Progenitor cell of endocrine pancreas (in vitro differentiated cells): ENCODE measurements at regions not wholly inside any gene's neighbourhood (a gene's known extent, or its start where the extent isn't known, plus 50 kb on each side); places are given as distances from the start of the nearest gene placed in this dataset.

Experiments used
- DNase-seq: peaks from one replicate; pipeline ENCODE4 v3.0.0; 2021; ENCODE audit warnings: low spot score; ENCODE audit not compliant: unreplicated experiment
- H3K27ac Mint-ChIP-seq: 2 replicates; pipeline ENCODE4 v1.8.0; 2021; ENCODE audit warnings: mild to moderate bottlenecking, moderate library complexity, mixed read lengths
- H3K27me3 Mint-ChIP-seq: 2 replicates; pipeline ENCODE4 v1.8.0; 2021; ENCODE audit warnings: mixed read lengths
- H3K36me3 Mint-ChIP-seq: 2 replicates; pipeline ENCODE4 v1.8.0; 2022; ENCODE audit warnings: mixed read lengths; ENCODE audit not compliant: insufficient read depth
- H3K4me1 Mint-ChIP-seq: 2 replicates; pipeline ENCODE4 v1.8.0; 2021; ENCODE audit warnings: low read depth, mixed read lengths
- H3K4me3 Mint-ChIP-seq: 2 replicates; pipeline ENCODE4 v1.8.0; 2021; ENCODE audit warnings: low read depth, mild to moderate bottlenecking, moderate library complexity, mixed read lengths
- H3K9me3 Mint-ChIP-seq: 2 replicates; pipeline ENCODE4 v1.8.0; 2021; ENCODE audit warnings: low read depth, mixed read lengths
- TF ChIP-seq, protein P1 (sequence below): fragments of 200-600 bp; sonication (generic); IDR thresholded peaks from one replicate; pipeline ENCODE4 v1.5.0; 2021; ENCODE audit warnings: antibody characterized with exemption, mild to moderate bottlenecking; ENCODE audit not compliant: unreplicated experiment

DNA sequence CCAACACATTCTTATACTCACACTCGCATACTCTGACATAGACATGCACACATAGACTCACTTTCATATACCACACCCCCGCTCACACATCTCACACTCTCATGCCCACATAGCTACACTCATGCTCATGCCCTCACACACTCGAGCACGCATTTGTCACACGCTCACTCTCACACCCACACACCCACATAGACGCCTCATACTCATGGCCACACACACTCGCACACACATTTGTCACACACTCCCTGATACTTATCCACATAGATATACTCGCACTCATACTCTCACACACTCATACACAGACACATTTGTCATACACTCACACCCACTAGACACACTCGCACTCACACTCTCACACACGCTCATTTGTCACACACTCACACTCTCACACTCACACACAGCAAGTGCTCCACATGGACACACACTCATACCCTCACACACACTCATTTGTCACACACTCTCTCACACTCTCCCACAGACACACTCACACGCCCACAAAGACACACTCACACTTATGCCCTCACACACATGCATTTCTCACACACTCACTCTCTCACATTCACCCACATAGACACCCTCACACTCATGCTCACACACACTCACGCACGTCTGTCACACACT is 50.9 kb downstream of the TNP1 start:
- no peaks in the 10 kb centered on the region for H3K4me1 Mint-ChIP-seq
- H3K27ac Mint-ChIP-seq, result no peak overlapping the region
- H3K36me3 Mint-ChIP-seq, result no peaks in the 10 kb centered on the region
- no peaks in the 10 kb centered on the region for H3K27me3 Mint-ChIP-seq
- TF ChIP-seq, protein P1, sequence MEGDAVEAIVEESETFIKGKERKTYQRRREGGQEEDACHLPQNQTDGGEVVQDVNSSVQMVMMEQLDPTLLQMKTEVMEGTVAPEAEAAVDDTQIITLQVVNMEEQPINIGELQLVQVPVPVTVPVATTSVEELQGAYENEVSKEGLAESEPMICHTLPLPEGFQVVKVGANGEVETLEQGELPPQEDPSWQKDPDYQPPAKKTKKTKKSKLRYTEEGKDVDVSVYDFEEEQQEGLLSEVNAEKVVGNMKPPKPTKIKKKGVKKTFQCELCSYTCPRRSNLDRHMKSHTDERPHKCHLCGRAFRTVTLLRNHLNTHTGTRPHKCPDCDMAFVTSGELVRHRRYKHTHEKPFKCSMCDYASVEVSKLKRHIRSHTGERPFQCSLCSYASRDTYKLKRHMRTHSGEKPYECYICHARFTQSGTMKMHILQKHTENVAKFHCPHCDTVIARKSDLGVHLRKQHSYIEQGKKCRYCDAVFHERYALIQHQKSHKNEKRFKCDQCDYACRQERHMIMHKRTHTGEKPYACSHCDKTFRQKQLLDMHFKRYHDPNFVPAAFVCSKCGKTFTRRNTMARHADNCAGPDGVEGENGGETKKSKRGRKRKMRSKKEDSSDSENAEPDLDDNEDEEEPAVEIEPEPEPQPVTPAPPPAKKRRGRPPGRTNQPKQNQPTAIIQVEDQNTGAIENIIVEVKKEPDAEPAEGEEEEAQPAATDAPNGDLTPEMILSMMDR, result no peak
- no peak overlapping the region for H3K4me3 Mint-ChIP-seq
- DNase-seq, result no peak
- no peaks in the 10 kb centered on the region for H3K9me3 Mint-ChIP-seq

DNA sequence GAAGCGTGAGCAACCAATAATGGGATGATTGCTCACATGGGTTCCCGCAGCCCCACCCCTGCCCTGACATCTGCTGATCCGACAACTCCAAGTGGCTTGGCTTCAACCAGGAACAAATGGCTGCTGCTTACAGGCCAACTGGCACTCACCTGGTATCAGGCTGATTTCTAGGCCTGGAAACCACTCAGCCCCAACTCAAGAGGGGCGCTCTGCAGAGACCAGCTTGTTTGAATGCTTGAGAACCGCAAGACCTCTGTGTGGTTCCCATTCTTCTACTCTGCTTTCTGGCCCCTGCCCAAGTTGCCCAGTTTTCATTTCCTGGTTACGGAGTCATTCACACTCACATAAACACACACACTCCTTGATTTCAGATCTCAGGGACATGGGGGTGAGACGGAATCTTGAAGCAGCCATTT is 52.0 kb downstream of the TNP1 start:
- DNase-seq, result no peak
- no peak overlapping the region for H3K27ac Mint-ChIP-seq
- TF ChIP-seq, protein P1, result no peak
- no peak overlapping the region for H3K4me3 Mint-ChIP-seq
- no peaks in the 10 kb centered on the region for H3K36me3 Mint-ChIP-seq
- no peaks in the 10 kb centered on the region for H3K4me1 Mint-ChIP-seq
- H3K9me3 Mint-ChIP-seq, result no peaks in the 10 kb centered on the region
- no peaks in the 10 kb centered on the region for H3K27me3 Mint-ChIP-seq

GRCh38 chr2:216804357-216805350 is 55.2 kb downstream of the TNP1 start:
- H3K4me1 Mint-ChIP-seq, result no peaks in the 10 kb centered on the region
- no peak overlapping the region for H3K4me3 Mint-ChIP-seq
- no peaks in the 10 kb centered on the region for H3K9me3 Mint-ChIP-seq
- no peaks in the 10 kb centered on the region for H3K36me3 Mint-ChIP-seq
- TF ChIP-seq, protein P1, result no peak
- no peak overlapping the region for H3K27ac Mint-ChIP-seq
- no peak for DNase-seq
- H3K27me3 Mint-ChIP-seq, result no peaks in the 10 kb centered on the region

DNA sequence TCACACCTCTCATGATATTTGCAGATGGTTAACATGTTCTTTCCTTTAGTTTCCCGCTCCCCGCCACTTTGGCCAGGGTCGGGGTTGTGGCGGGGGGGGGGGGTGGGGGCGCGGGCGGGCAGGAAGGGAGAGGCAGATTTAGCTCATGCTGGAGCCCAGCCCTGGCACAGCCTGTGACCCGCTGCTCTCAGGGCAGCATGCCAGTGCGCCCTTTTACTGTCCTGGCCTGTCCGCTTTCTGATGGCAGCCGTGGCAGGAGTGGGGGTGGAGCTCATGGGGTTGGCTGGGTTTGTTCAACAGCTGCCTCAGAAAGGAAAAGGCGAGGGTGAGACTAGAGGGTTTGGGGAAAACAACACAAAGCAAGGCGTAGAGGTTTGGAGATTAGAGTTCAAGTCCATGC is 56.1 kb downstream of the TNP1 start:
- TF ChIP-seq, protein P1, result no peak
- Mint-ChIP-seq H3K36me3 (no peaks in the 10 kb centered on the region), H3K4me1 (no peaks in the 10 kb centered on the region), H3K9me3 (no peaks in the 10 kb centered on the region), H3K4me3 (no peak overlapping the region), H3K27me3 (no peaks in the 10 kb centered on the region), H3K27ac (no peak overlapping the region)
- no peak for DNase-seq

- DNase-seq, result no peak
- Mint-ChIP-seq H3K27me3 (no peaks in the 10 kb centered on the region), H3K4me3 (no peak overlapping the region), H3K36me3 (no peaks in the 10 kb centered on the region), H3K9me3 (no peaks in the 10 kb centered on the region), H3K4me1 (no peaks in the 10 kb centered on the region), H3K27ac (no peak overlapping the region)
- TF ChIP-seq, protein P1, result no peak
Observed at GRCh38 chr2:216802516-216803215, 57.2 kb downstream of the TNP1 start.
